BJ (cell line): ENCODE measurements at regions not wholly inside any gene's neighbourhood (a gene's known extent, or its start where the extent isn't known, plus 50 kb on each side); places are given as distances from the start of the nearest gene placed in this dataset.

Source experiments
- CTCF ChIA-PET: fragments of 350-600 bp; formaldehyde crosslinking; extraction: SDS; loops from one replicate; lab custom pipeline; 2021; ENCODE audit warnings: antibody characterized with exemption, inconsistent platforms; lab: Yijun Ruan, JAX
- POLR2A ChIA-PET: fragments of 300-600 bp; sonication (Branson Sonifier 250); formaldehyde crosslinking; extraction: SDS; loops from one replicate; lab custom pipeline; 2021; ENCODE audit warnings: antibody characterized with exemption; lab: Charles Lee
- DNase-seq: peaks from one replicate; pipeline ENCODE4 v3.0.0-alpha.2; 2011; ENCODE audit warnings: low read depth
- H3K27me3 ChIP-seq: 2 replicates; pipeline ENCODE4 v1.6.0; 2011; ENCODE audit warnings: low read length; ENCODE audit not compliant: control insufficient read depth, insufficient read depth
- H3K36me3 ChIP-seq: 2 replicates; pipeline ENCODE4 v1.5.1; 2011; ENCODE audit warnings: low read length; ENCODE audit not compliant: control insufficient read depth, insufficient read depth
- H3K4me3 ChIP-seq: 2 replicates; pipeline ENCODE4 v1.5.1; 2011; ENCODE audit warnings: low read depth, mild to moderate bottlenecking, control low read depth, low read length
- CTCF ChIP-seq: IDR thresholded peaks from 2 replicates; pipeline ENCODE4 v1.5.1; 2011; ENCODE audit warnings: low read depth, mild to moderate bottlenecking, control low read depth, inconsistent platforms, low read length, moderate library complexity; ENCODE audit not compliant: insufficient read depth

DNA sequence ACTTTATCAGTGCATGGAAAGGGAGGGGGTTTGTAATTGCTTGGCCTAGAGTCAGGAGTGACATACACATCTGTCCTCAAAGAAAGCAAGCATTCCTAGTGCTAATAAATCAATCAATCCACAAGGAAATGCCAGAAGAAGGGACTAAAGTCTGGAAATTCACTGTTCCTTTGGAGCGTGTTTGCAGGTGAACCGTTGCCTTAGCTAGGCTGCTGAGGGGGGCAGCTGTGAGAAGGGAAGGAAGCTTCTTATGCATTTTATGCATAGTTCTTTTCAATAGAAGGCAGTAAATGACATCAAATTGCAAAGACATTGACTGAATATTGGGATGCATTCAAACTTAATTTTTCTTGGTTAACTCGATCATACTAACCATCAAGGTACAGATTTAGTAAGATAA, 1092.5 kb upstream of the SEMA6A start:
- POLR2A ChIA-PET = no interaction called here
- CTCF ChIA-PET = no interaction called here
- Histone ChIP-seq H3K27me3 (no peaks in the 10 kb centered on the region), H3K4me3 (no peak overlapping the region), H3K36me3 (no peaks in the 10 kb centered on the region)
- DNase-seq = no peak
- TF ChIP-seq CTCF = no peak

GRCh38 chr5:117665121-117665520, 1090.5 kb upstream of the SEMA6A start:
- POLR2A ChIA-PET = no interaction called here
- no peaks in the 10 kb centered on the region for H3K27me3 ChIP-seq
- H3K4me3 ChIP-seq = no peak overlapping the region
- CTCF ChIA-PET = no interaction called here
- no peak for TF ChIP-seq CTCF
- no peak for DNase-seq
- no peaks in the 10 kb centered on the region for H3K36me3 ChIP-seq

GRCh38 chr5:117662361-117662760, 1087.7 kb upstream of the SEMA6A start:
- DNase-seq = no peak
- TF ChIP-seq CTCF = no peak
- Histone ChIP-seq H3K27me3 (no peaks in the 10 kb centered on the region), H3K4me3 (no peak overlapping the region), H3K36me3 (no peaks in the 10 kb centered on the region)
- POLR2A ChIA-PET = no interaction called here
- CTCF ChIA-PET = no interaction called here

GRCh38 chr5:117657541-117657940, 1082.9 kb upstream of the SEMA6A start:
- H3K36me3 ChIP-seq = no peaks in the 10 kb centered on the region
- ChIA-PET CTCF (interaction anchor here (1.3 kb wide), 1 partner anchor 10 kb away, joined by 3 read pairs; no protein-coding TSS in a partner anchor), POLR2A (no interaction called here)
- no peak overlapping the region for H3K4me3 ChIP-seq
- DNase-seq = no peak
- no peak for TF ChIP-seq CTCF
- H3K27me3 ChIP-seq = no peaks in the 10 kb centered on the region

- DNase-seq = no peak
- Histone ChIP-seq H3K36me3 (no peaks in the 10 kb centered on the region), H3K27me3 (no peaks in the 10 kb centered on the region), H3K4me3 (no peak overlapping the region)
- no peak for TF ChIP-seq CTCF
- ChIA-PET POLR2A (no interaction called here), CTCF (no interaction called here)
Measured at GRCh38 chr5:117652958-117653280, 1078.3 kb upstream of the SEMA6A start.
